ENCODE measurements at regions not wholly inside any gene's neighbourhood (a gene's known extent, or its start where the extent isn't known, plus 50 kb on each side); places are given as distances from the start of the nearest gene placed in this dataset.

- no peak for TF ChIP-seq ZFX (IDR thresholded peaks at IDR 0.05)
- TF ChIP-seq, protein P1, sequence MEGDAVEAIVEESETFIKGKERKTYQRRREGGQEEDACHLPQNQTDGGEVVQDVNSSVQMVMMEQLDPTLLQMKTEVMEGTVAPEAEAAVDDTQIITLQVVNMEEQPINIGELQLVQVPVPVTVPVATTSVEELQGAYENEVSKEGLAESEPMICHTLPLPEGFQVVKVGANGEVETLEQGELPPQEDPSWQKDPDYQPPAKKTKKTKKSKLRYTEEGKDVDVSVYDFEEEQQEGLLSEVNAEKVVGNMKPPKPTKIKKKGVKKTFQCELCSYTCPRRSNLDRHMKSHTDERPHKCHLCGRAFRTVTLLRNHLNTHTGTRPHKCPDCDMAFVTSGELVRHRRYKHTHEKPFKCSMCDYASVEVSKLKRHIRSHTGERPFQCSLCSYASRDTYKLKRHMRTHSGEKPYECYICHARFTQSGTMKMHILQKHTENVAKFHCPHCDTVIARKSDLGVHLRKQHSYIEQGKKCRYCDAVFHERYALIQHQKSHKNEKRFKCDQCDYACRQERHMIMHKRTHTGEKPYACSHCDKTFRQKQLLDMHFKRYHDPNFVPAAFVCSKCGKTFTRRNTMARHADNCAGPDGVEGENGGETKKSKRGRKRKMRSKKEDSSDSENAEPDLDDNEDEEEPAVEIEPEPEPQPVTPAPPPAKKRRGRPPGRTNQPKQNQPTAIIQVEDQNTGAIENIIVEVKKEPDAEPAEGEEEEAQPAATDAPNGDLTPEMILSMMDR (conservative IDR thresholded peaks at IDR 0.05), result no peak
- no peak overlapping the region for H3K27ac ChIP-seq
These were observed 631.6 kb downstream of the TECRL start for GRCh38 chr4:63777601-63778000.

- TF ChIP-seq, protein P1 (conservative IDR thresholded peaks at IDR 0.05), result no peak
- TF ChIP-seq ZFX (IDR thresholded peaks at IDR 0.05), result no peak
- no peak overlapping the region for H3K27ac ChIP-seq
These were observed 644.9 kb downstream of the TECRL start for GRCh38 chr4:63764400-63764799.

DNA sequence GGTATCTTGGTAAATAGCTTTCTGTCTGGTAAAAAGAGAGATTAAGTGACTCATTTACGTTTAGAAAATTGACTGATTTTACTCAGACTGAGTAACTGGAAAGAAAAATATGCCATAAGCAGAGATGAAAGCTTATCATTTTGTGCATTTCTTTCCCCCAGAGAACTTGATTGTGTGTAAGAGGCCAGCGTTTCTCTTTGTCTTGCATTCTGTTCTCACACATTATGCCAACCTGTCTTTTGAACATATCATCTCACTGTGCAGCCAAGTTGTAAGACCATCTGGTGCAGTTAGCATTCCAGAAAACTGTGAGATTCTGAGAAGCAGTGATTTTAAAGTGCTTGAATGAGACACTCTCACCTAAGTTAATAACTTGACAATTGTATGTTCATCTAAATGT is 651.3 kb downstream of the TECRL start:
- TF ChIP-seq, protein P1 (conservative IDR thresholded peaks at IDR 0.05), result no peak
- no peak for TF ChIP-seq ZFX (IDR thresholded peaks at IDR 0.05)
- no peak overlapping the region for H3K27ac ChIP-seq

- H3K27ac ChIP-seq, result no peak overlapping the region
- no peak for TF ChIP-seq ZFX (IDR thresholded peaks at IDR 0.05)
- TF ChIP-seq, protein P1 (conservative IDR thresholded peaks at IDR 0.05), result no peak
These were observed 666.4 kb downstream of the TECRL start for GRCh38 chr4:63742882-63743281.

- TF ChIP-seq, protein P1 (conservative IDR thresholded peaks at IDR 0.05), result no peak
- no peak for TF ChIP-seq ZFX (IDR thresholded peaks at IDR 0.05)
- H3K27ac ChIP-seq, result no peak overlapping the region
These were observed 679.7 kb downstream of the TECRL start for GRCh38 chr4:63729519-63729918.

DNA sequence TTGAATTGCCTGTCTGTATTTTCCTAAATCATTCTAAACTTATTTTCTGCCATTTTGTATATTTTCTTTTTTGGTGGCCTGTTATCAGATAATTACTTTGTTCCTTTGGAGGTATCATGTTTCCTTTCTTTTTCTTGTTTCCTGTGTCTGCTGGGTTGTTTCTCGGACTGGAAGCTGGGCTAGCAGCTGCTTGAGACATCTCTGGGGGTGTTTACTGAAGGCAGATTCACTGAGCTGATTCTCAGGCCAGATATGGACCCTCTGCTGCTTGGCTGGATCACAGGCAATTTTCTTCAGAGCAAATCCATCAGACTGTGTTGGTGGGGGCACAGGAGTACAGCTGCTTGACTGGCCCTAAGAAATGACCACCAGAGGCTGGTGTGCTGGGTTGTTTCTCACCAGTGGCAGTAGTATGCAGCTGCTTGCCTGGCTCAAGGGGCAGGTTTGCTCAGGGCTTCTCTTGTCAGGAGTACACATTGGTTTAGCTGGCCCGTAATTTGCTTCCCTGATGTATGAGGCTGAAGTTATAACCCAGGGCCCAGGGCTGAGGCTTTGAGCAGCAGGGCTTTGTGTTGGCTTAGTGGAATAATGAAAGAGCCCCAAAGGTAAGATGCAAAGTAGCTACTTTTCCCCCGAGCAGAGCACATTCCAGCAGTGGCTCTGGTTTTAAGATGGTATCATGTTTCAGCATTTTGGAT is 680.6 kb downstream of the TECRL start:
- TF ChIP-seq, protein P1 (conservative IDR thresholded peaks at IDR 0.05), result no peak
- H3K27ac ChIP-seq, result no peak overlapping the region

DNA sequence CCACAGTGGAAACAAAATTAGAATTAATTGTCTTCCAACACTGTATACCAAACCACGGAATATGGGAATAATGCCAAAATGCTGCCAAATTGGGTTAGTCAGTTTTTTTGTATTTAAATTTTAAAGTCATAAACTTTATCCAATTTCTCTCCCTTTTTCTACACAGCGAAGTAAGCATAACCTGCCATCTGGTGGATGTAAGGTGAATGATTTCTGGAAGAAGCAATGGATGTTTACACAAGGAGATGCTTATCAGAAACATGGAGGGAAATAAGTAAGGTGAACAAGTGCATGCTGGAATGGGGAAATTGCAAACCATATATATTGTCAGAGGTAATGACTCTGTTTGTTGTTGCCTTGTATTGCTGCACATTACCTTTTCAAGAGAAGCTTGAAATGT is 691.9 kb downstream of the TECRL start:
- TF ChIP-seq, protein P1 (conservative IDR thresholded peaks at IDR 0.05), result peak; percentile 73
- no peak for TF ChIP-seq ZFX (IDR thresholded peaks at IDR 0.05)

More for the DNA sequence above, 691.9 kb downstream of the TECRL start:
- no peak overlapping the region for H3K27ac ChIP-seq

Data from C4-2B (cell line).